GM21529 (cell line): ENCODE measurements at regions not wholly inside any gene's neighbourhood (a gene's known extent, or its start where the extent isn't known, plus 50 kb on each side); places are given as distances from the start of the nearest gene placed in this dataset.
"Not testable (repeated sequence)": the region's sequence is repeated elsewhere in the genome, so short reads cannot be mapped to it uniquely, and the experiment has no call there.

Experiments
- ATAC-seq: cut with Tn5 transposase; IDR thresholded peaks from one replicate; pipeline ENCODE4 v1.9.1; 2021; ENCODE audit not compliant: unreplicated experiment

- no peak for ATAC-seq
These were observed 702.9 kb downstream of the TENT5A start for GRCh38 chr6:81049425-81050042.

GRCh38 chr6:81031416-81031815 is 721.1 kb downstream of the TENT5A start:
- no peak for ATAC-seq

DNA sequence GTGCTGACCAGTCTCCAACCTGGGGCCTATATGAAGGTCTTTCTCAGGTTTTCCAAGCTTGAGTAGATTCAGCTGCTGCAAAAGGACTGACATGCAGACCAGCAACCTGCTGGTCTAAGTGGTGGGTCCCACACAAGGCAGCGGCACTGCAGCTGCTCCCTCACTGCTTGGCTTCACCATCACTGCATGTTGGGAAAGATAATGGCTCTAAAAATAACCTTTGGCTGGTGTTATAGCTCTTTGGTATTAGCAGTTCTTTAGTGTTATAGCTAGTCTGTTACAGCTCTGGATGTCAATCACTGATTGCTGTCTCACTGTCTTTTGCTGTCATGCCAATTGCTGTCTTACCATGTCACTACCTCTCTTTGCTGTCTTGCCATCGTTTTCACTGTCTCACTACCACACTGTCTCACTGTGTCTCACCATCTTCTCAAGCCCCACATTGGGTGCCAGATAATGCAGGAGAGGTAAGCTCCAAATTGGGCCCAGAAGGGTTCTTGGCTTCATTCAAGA is 726.4 kb downstream of the TENT5A start:
- no peak for ATAC-seq

DNA sequence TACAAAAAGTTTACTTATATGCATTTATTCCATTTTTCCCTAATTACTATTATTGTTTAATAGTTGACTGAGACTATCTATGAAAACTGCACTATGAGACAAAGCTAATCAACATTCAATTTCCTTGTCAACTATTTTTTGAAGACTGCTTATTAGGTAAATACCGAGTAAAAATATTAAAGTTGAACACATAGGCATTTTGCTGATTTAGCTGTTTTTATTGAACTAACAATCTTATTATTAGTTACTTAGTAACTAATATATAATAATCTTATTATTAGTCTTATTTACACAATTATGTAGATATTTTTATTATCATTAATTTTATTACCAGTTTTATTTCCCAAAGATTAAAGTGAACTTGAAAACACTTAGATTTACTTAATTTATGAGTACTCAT is 728.8 kb downstream of the TENT5A start:
- no peak for ATAC-seq

DNA sequence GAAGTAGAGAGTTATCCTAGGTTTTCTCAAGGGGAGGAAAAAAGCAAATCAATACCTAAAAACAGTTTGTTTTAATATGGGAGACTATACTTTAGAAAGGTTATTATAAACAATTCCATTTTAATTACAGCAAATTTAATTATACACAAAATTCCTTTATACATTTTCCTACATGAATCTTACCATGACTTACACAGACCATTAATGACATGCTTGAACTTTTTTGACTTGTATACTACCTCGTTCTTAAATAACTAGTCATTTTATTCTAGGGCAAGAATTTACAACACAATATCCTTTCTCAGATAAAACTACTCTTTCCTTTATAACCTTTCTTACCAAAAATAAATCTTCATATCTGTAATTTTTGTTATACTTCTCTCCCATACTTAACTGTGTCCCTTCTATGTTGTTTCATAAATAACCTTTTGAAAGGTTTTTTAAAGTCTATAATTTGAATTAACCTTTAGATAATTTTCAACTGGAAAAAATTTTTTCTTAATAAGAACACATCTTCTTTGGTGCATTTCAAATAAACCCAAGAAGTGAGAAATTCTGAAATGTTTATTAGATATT is 729.4 kb downstream of the TENT5A start:
- no peak for ATAC-seq

DNA sequence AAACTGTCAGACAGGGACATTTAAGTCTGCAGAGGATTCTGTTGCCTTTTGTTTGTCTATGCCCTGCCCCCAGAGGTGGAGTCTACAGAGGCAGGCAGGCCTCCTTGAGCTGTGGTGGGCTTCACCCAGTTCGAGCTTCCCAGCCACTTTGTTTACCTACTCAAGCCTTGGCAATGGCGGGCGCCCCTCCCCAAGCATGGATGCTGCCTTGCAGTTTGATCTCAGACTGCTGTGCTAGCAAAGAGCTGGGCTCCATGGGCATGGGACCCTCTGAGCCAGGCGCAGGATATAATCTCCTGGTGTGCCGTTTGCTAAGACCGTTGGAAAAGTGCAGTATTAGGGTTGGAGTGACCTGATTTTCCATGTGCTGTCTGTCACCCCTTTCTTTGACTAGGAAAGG is 734.9 kb downstream of the TENT5A start:
- not testable (repeated sequence) for ATAC-seq

GRCh38 chr6:81003894-81004293 is 748.6 kb downstream of the TENT5A start:
- ATAC-seq: no peak

DNA sequence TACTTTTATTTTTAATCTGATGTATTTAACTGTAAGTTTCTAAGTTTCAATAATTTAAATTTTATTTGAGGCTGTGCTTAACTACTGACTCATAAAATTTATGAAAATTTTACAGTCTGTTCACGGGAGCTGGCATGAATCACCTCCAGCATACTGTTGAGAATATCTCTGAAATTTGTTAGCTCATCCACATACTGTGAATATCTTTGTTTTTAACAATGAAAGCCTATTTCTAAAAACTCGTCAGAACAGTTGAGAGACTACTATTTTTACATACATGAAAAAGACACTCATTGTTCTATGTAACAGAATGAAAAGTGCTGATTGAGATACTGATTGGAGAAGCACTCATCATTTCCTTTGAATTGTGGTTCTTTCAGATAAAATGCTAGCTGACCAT is 749.3 kb downstream of the TENT5A start:
- no peak for ATAC-seq

DNA sequence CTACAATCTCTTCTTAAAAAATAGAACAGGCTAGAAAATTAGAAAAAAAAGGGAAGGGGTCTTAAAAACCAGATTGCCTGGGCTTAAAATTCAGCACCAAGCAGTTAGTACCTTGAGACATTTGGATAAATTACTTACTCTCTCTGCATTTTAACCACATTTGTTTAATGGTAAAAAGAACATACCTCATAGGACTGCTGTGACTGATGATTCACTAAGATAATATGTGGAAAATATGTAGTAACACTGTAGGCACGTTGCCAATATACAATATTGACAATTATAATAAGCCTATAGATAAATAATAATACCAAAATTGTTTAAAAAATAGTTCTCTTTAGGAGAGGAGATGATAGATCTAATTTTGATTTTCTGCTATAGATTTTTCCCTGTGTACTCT is 750.4 kb downstream of the TENT5A start:
- ATAC-seq: no peak

GRCh38 chr6:80991316-80991715 is 761.2 kb downstream of the TENT5A start:
- ATAC-seq: no peak

DNA sequence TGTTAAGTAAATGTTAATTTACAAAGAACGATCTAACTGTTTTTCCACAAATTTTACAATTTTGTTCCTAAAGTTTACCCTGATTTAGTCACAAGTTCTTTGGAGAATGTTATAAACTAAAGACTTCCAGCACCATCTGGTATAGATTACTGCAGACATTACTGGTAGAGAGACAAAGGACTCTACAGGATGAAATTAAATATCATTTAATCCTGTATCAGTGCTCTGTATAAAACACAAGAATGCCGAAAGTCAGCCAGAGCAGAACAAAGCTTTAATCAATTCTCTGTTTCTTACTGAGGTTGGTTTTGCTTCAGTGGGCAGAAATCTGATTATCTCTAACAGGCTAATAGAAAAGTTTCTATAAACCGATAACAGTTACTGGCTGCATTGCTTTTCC is 763.6 kb downstream of the TENT5A start:
- ATAC-seq: no peak

DNA sequence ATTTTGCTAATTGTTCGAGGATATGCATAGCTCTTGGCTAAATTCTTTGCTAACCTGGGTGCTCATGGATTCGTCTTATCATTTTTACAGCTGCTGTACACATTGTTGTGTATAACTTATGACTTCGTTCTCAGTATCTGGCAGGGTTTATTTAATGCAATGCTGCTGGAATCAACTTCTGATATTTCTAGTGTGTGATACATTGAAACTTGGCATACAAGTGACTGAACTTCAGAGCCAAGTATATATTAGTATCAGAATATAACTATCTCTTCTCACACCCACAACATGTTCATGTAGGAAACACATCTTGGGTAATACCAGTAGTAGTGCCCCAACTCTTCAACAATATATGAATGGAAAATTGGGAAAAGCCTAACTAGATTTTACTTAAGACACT is 764.2 kb downstream of the TENT5A start:
- ATAC-seq: no peak

- ATAC-seq: not testable (repeated sequence)
These were observed 771.3 kb downstream of the TENT5A start for GRCh38 chr6:80981226-80981625.

DNA sequence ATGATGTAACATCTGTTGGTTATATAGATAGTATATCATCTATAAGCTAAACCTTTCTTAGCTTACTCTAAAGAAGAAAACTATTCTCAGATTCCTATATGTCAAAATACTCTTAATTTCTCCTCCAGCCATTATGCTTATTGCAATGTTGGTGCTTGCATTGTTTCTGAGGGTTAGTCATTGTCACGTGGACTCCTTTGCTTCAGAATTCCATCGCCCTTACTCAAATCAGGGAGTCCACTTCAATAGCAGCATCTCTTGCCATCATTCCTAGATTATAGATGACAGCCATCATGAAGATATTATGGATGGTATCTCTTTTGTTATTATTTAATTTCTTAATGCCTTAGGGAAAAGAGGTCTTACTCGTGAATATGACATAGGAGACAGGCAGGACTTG is 776.1 kb downstream of the TENT5A start:
- no peak for ATAC-seq

- ATAC-seq: no peak
These were observed 777.9 kb downstream of the TENT5A start for GRCh38 chr6:80974579-80974978.

GRCh38 chr6:80969439-80969838 is 783.0 kb downstream of the TENT5A start:
- ATAC-seq: no peak

- no peak for ATAC-seq
These were observed 784.9 kb downstream of the TENT5A start for GRCh38 chr6:80967609-80968008.

GRCh38 chr6:80962382-80962781 is 790.1 kb downstream of the TENT5A start:
- ATAC-seq: no peak

DNA sequence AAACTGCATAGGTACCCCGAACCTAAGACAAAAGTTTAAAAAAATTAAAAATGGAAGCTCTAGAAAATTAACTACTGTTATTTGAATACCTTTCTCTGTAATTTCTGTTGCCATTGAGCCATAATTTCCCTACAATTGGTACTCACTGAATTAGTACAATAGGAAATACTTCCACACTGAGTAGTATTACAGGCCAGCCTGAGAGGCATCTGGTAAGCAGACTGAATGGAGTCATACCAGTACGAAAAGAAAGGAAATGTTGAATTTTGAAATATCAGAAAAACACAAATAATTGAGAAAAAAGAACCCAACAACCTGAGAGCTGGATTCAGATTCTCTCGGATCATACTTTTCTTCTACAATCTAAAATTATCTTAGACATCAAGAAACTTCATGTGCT is 791.3 kb downstream of the TENT5A start:
- no peak for ATAC-seq

DNA sequence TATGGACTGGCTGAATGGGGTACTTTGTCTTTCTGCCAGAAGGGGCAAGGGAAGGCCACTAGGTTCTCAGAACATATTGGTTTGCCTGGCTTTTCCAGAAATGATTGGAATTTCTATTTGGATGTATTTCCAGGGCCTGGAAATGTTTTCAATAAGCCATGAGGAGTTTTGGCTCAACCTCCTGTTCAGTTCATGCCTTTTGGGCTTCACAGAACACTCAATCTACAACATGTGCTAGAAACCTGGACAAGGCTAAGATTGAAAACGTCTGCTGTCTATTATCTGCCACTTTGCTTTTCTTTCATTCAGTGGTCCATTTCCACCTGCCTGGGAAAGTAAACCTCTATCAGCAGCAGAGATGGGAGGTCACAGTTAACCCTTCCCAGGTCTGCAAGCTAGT is 793.4 kb downstream of the TENT5A start:
- no peak for ATAC-seq

DNA sequence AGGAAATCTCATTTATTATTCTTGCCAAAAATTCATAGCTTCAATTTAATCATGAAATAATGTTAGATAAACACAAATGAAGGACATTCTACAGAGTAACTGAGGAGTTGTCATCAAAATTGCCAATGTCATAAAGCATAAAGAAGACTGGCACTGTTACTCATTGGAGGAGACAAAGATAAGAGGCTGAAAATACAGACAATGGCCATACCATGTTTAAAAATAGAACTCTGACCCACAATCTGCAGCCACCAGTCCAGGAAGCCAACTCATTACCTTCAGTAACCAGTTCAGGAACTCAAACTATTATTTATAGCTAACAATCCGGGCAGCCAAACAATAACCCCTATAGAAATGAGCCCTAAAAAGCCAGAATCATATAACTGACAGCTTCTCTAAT is 795.6 kb downstream of the TENT5A start:
- ATAC-seq: no peak

DNA sequence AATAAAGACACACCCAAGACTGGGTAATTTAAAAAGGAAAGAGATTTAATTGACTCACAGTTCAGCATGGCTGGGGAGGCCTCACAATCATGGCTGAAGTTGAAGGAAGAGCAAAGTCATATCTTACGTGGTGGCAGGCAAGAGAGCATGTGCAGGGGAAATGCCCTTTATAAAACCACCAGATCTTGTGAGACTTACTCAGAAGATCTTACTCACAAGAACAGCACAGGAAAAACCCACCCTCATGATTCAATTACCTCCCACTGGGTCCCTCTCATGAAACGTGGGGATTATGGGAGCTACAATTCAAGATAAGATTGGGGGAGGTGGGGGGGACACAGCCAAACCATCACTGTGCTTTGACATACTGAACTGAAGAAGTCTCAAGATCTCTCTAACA is 800.0 kb downstream of the TENT5A start:
- not testable (repeated sequence) for ATAC-seq

DNA sequence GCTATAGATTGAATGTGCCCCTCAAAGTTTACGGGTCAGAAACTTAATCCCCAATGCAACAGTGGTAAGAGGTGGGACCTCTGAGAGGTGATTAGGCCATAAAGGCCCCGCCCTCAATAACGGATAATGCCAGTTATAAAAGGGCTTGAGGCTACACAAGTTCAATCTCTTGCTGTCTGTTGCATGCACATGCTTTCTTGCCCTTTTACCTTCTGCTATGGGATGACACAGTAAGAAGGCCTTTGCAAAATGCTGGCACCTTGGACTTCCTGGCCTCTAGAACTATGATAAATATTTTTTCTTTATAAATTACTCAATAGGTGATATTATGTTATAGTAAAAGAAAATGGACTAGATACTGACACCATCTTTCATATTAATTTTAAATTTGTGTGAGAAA is 806.1 kb downstream of the TENT5A start:
- ATAC-seq: no peak
